ENCODE measurements at regions not wholly inside any gene's neighbourhood (a gene's known extent, or its start where the extent isn't known, plus 50 kb on each side); places are given as distances from the start of the nearest gene placed in this dataset.

GRCh38 chr6:48809245-48809644 is 653.8 kb downstream of the MMUT start:
- FAIRE-seq (no peak), DNase-seq (ENCODE audit: low read depth, low spot score) (no peak), ATAC-seq (no peak)
- Histone ChIP-seq H2AFZ (ENCODE audit: control insufficient read depth, low read depth, low read length) (no peak overlapping the region), H3K9me3 (replicated peaks; ENCODE audit: control insufficient read depth, insufficient read depth, low read length) (no peaks in the 10 kb centered on the region), H3K27ac (ENCODE audit: control insufficient read depth, insufficient read depth) (no peak overlapping the region), H3K4me1 (ENCODE audit: control insufficient read depth, insufficient read depth, low read length) (no peaks in the 10 kb centered on the region), H4K20me1 (ENCODE audit: control insufficient read depth, insufficient read depth) (no peaks in the 10 kb centered on the region), H3K79me2 (ENCODE audit: control insufficient read depth, insufficient read depth, low read length) (no peaks in the 10 kb centered on the region), H3K27me3 (replicated peaks in 1 of 2; ENCODE audit: control insufficient read depth in 2 of 2, insufficient read depth in 2 of 2, low read length in 1 of 2) (no peaks in the 10 kb centered on the region), H3K36me3 (ENCODE audit: control insufficient read depth in 2 of 2, insufficient read depth in 2 of 2, low read length in 1 of 2) (no peaks in the 10 kb centered on the region), H3K9ac (ENCODE audit: control insufficient read depth, insufficient read depth, low read length) (no peak overlapping the region), H3K4me2 (ENCODE audit: control insufficient read depth, insufficient read depth) (no peak overlapping the region), H3K4me3 (no peak overlapping the region)
- ChIA-PET SMC1A (ENCODE audit: uncharacterized antibody, unreplicated experiment) (no interaction called here), POLR2A (no interaction called here), CTCF (no interaction called here), RAD21 (ENCODE audit: unreplicated experiment) (no interaction called here)
- 31% methylated on average over 4 of the region's 4 CpGs for WGBS (ENCODE audit: insufficient coverage, insufficient replicate concordance, low lambda C conversion rate, missing lambda C conversion rate)
- BruUV-seq (replicated peaks): no TSS peak
- no peak for TF ChIP-seq RCOR1 (conservative IDR thresholded peaks at IDR 0.05; ENCODE audit: low read depth, low read length)
- in situ Hi-C loops (cut with MboI): no loop called here
- intact Hi-C loops (cut with micrococcal nuclease; ENCODE audit: unreplicated experiment): no loop called here

GRCh38 chr6:48798296-48798695 is 664.8 kb downstream of the MMUT start:
- Histone ChIP-seq H3K4me2 (ENCODE audit: control insufficient read depth, insufficient read depth) (no peak overlapping the region), H3K27me3 (replicated peaks in 1 of 2; ENCODE audit: control insufficient read depth in 2 of 2, insufficient read depth in 2 of 2, low read length in 1 of 2) (no peaks in the 10 kb centered on the region), H4K20me1 (ENCODE audit: control insufficient read depth, insufficient read depth) (no peaks in the 10 kb centered on the region), H3K9me3 (replicated peaks; ENCODE audit: control insufficient read depth, insufficient read depth, low read length) (no peaks in the 10 kb centered on the region), H3K4me1 (ENCODE audit: control insufficient read depth, insufficient read depth, low read length) (no peaks in the 10 kb centered on the region), H3K36me3 (ENCODE audit: control insufficient read depth in 2 of 2, insufficient read depth in 2 of 2, low read length in 1 of 2) (no peaks in the 10 kb centered on the region), H2AFZ (ENCODE audit: control insufficient read depth, low read depth, low read length) (no peak overlapping the region), H3K4me3 (no peak overlapping the region), H3K79me2 (ENCODE audit: control insufficient read depth, insufficient read depth, low read length) (no peaks in the 10 kb centered on the region), H3K9ac (ENCODE audit: control insufficient read depth, insufficient read depth, low read length) (no peak overlapping the region), H3K27ac (ENCODE audit: control insufficient read depth, insufficient read depth) (no peak overlapping the region)
- 16% methylated on average over 3 of the region's 3 CpGs for WGBS (ENCODE audit: insufficient coverage, insufficient replicate concordance, low lambda C conversion rate, missing lambda C conversion rate)
- ChIA-PET CTCF (no interaction called here), POLR2A (no interaction called here), RAD21 (ENCODE audit: unreplicated experiment) (no interaction called here), SMC1A (ENCODE audit: uncharacterized antibody, unreplicated experiment) (no interaction called here)
- ATAC-seq (no peak), DNase-seq (ENCODE audit: low read depth, low spot score) (no peak), FAIRE-seq (no peak)
- TF ChIP-seq ZBTB33 (IDR thresholded peaks at IDR 0.05): no peak
- TF ChIP-seq ATF2 (IDR thresholded peaks at IDR 0.05; ENCODE audit: low read length): no peak
- in situ Hi-C loops (cut with MboI) (no loop called here), intact Hi-C loops (cut with micrococcal nuclease; ENCODE audit: unreplicated experiment) (no loop called here)
- no TSS peak for BruUV-seq (replicated peaks)

Measured in GM12878 (cell line).